HCT116 (cell line): ENCODE measurements at regions not wholly inside any gene's neighbourhood (a gene's known extent, or its start where the extent isn't known, plus 50 kb on each side); places are given as distances from the start of the nearest gene placed in this dataset.

Experiments
- ATAC-seq: fragments of 200-7000 bp; cut with Tn5 transposase; 2 replicates; pipeline ENCODE4 v1.9.1; 2020; ENCODE audit warnings: mild to moderate bottlenecking, moderate library complexity
- BruUV-seq: library from RNA; stranded (reverse); fragments of 400-500 nt; replicated peaks from 2 replicates; lab custom pipeline; 2021; lab: Mats Ljungman, UMichigan
- CTCF ChIA-PET: fragments of 300-600 bp; sonication (Branson Sonifier 250); formaldehyde crosslinking; loops from one replicate; lab custom pipeline; 2021; ENCODE audit warnings: antibody characterized with exemption; lab: Charles Lee
- POLR2A ChIA-PET: fragments of 300-600, 350-600 bp; sonication (Branson Sonifier 250); formaldehyde crosslinking; loops from one replicate; lab custom pipeline; 2021; ENCODE audit warnings: antibody characterized with exemption; lab: Charles Lee
- RAD21 ChIA-PET, 2 experiments: fragments of 300-600 bp; sonication (Branson Sonifier 250); formaldehyde crosslinking; loops; one replicate each; lab custom pipeline; 2023; ENCODE audit warnings: low total read pairs in 2 of 2; ENCODE audit not compliant: uncharacterized antibody in 2 of 2, unreplicated experiment in 2 of 2, low non-redundant PET in 1 of 2; lab: Charles Lee
- DNase-seq: peaks from one replicate; pipeline ENCODE4 v3.0.0-alpha.2; 2010; ENCODE audit warnings: low read depth, low spot score
- H2AFZ ChIP-seq: fragments of 200-600 bp; shearing (Covaris generic), sonication (generic); 2 replicates; pipeline ENCODE4 v1.6.1; 2017; ENCODE audit warnings: low read depth, mixed run types, mixed read lengths, antibody characterized with exemption, low read length; ENCODE audit not compliant: poor library complexity, severe bottlenecking
- H3K27ac ChIP-seq: 2 replicates; pipeline ENCODE4 v1.5.1; 2012; ENCODE audit warnings: low read depth, low read length
- H3K27me3 ChIP-seq: fragments of 200-600 bp; sonication (generic); 2 replicates; pipeline ENCODE4 v1.6.1; 2016; ENCODE audit warnings: mixed run types, low read length, mixed read lengths; ENCODE audit not compliant: insufficient read depth
- H3K36me3 ChIP-seq, 2 experiments: fragments of 200-500 bp in 1 of 2; fragments of 200-600 bp in 1 of 2; sonication (Bioruptor generic) in 1 of 2; sonication (generic) in 1 of 2; 2 replicates each; pipeline versions ENCODE4 v1.5.1 to v1.6.1; 2014 to 2016; ENCODE audit warnings: low read length in 2 of 2, inconsistent platforms in 1 of 2, mixed read lengths in 1 of 2, mixed run types in 1 of 2; ENCODE audit not compliant: insufficient read depth in 2 of 2, control insufficient read depth in 1 of 2
- H3K4me1 ChIP-seq, 2 experiments: fragments of 200-600 bp in 1 of 2; sonication (generic) in 1 of 2; 2 replicates each; pipeline versions ENCODE4 v1.5.1 to v1.6.1; 2012 to 2017; ENCODE audit warnings: low read length in 2 of 2, inconsistent platforms in 1 of 2, mild to moderate bottlenecking in 1 of 2, mixed read lengths in 1 of 2, mixed run types in 1 of 2, moderate library complexity in 1 of 2; ENCODE audit not compliant: insufficient read depth in 2 of 2, control insufficient read depth in 1 of 2
- H3K4me2 ChIP-seq: fragments of 200-600 bp; sonication (generic); 2 replicates; pipeline ENCODE4 v1.6.1; 2017; ENCODE audit warnings: mixed run types, low read length, mixed read lengths
- H3K4me3 ChIP-seq, 2 experiments: fragments of 200-600 bp in 1 of 2; sonication (generic) in 1 of 2; replicated peaks in 1 of 2; 2 replicates each; pipeline ENCODE4 v1.5.1; 2011 to 2016; ENCODE audit warnings: low read length in 2 of 2, control low read depth in 1 of 2, low read depth in 1 of 2, mild to moderate bottlenecking in 1 of 2, mixed read lengths in 1 of 2, mixed run types in 1 of 2
- H3K79me2 ChIP-seq: fragments of 200-600 bp; sonication (generic); 2 replicates; pipeline ENCODE4 v1.6.1; 2017; ENCODE audit warnings: mild to moderate bottlenecking, mixed run types, low read length, moderate library complexity, mixed read lengths; ENCODE audit not compliant: insufficient read depth
- H3K9ac ChIP-seq: fragments of 200-600 bp; sonication (generic); 2 replicates; pipeline ENCODE4 v1.6.1; 2016; ENCODE audit warnings: low read length, mixed read lengths
- H3K9me2 ChIP-seq: fragments of 200-600 bp; sonication (generic), shearing (Covaris generic); 2 replicates; pipeline ENCODE4 v1.6.1; 2017; ENCODE audit warnings: mixed run types, mild to moderate bottlenecking, moderate library complexity; ENCODE audit not compliant: insufficient read depth
- H3K9me3 ChIP-seq, 2 experiments: fragments of 200-500 bp in 1 of 2; fragments of 200-600 bp in 1 of 2; sonication (Bioruptor generic) in 1 of 2; sonication (generic) in 1 of 2; 2 replicates each; pipeline ENCODE4 v1.6.1; 2014 to 2017; ENCODE audit warnings: low read length in 2 of 2, mixed read lengths in 2 of 2, inconsistent platforms in 1 of 2, low read depth in 1 of 2, mild to moderate bottlenecking in 1 of 2, mixed run types in 1 of 2, moderate library complexity in 1 of 2; ENCODE audit not compliant: control insufficient read depth in 1 of 2, insufficient read depth in 1 of 2
- H4K20me1 ChIP-seq: fragments of 200-600 bp; sonication (generic), shearing (Covaris generic); 2 replicates; pipeline ENCODE4 v1.6.1; 2017; ENCODE audit warnings: mixed run types, mild to moderate bottlenecking, moderate library complexity; ENCODE audit not compliant: insufficient read depth
- EGR1 ChIP-seq: IDR thresholded peaks from 2 replicates; pipeline ENCODE4 v1.6.1; 2012; ENCODE audit warnings: low read depth
- EZH2 ChIP-seq: fragments of 200-600 bp; sonication (generic); IDR thresholded peaks from 2 replicates; pipeline ENCODE4 v1.6.1; 2017; ENCODE audit warnings: antibody characterized with exemption, mixed run types
- EZH2phosphoT487 ChIP-seq: fragments of 200-600 bp; IDR thresholded peaks from 2 replicates; pipeline ENCODE4 v1.6.1; 2018; ENCODE audit warnings: antibody characterized with exemption, borderline replicate concordance
- JUND ChIP-seq: IDR thresholded peaks from 2 replicates; pipeline ENCODE4 v1.6.1; 2012
- MAX ChIP-seq: IDR thresholded peaks from 2 replicates; pipeline ENCODE4 v1.6.1; 2012
- RAD21 ChIP-seq: IDR thresholded peaks from 2 replicates; pipeline ENCODE4 v1.6.1; 2012; ENCODE audit warnings: low read depth, mild to moderate bottlenecking
- REST ChIP-seq: IDR thresholded peaks from 2 replicates; pipeline ENCODE4 v1.6.1; 2012; ENCODE audit warnings: low read depth
- SP1 ChIP-seq: IDR thresholded peaks from 2 replicates; pipeline ENCODE4 v1.6.1; 2012; ENCODE audit warnings: low read depth
- YY1 ChIP-seq: IDR thresholded peaks from 2 replicates; pipeline ENCODE4 v1.6.1; 2011; ENCODE audit warnings: low read length, low read depth, moderate library complexity, mild to moderate bottlenecking; ENCODE audit not compliant: insufficient replicate concordance; ENCODE audit errors: extremely low read depth
- ZBTB33 ChIP-seq: IDR thresholded peaks from 2 replicates; pipeline ENCODE4 v1.6.1; 2011; ENCODE audit warnings: mild to moderate bottlenecking, low read length, moderate library complexity; ENCODE audit not compliant: insufficient replicate concordance; ENCODE audit errors: extremely low read depth
- ZNF274 ChIP-seq: fragments of 200-500 bp; sonication (Bioruptor generic); IDR thresholded peaks from 2 replicates; pipeline ENCODE4 v1.6.1; 2014; ENCODE audit warnings: mild to moderate bottlenecking, low read depth, low read length, inconsistent platforms
- intact Hi-C: fragments of 100-400 bp; cut with micrococcal nuclease; formaldehyde crosslinking; loops from 2 replicates; pipeline ENCODE4 v1.10.0; 2022

GRCh38 chr5:165321912-165322311 is 1816.5 kb downstream of the MAT2B start:
- DNase-seq (no peak), ATAC-seq (no peak)
- Histone ChIP-seq H3K27me3 (no peaks in the 10 kb centered on the region), H3K27ac (no peak overlapping the region), H4K20me1 (no peaks in the 10 kb centered on the region), H3K4me3 (no peak overlapping the region), H3K36me3 (no peaks in the 10 kb centered on the region), H3K79me2 (no peaks in the 10 kb centered on the region), H3K9me2 (no peaks in the 10 kb centered on the region), H3K4me2 (no peak overlapping the region), H2AFZ (no peak overlapping the region), H3K9ac (no peak overlapping the region), H3K4me1 (no peaks in the 10 kb centered on the region), H3K9me3 (peaks cover 5 to 9% of the 10 kb centered on the region in 2 experiments; a peak in 2 of 4 replicates)
- CTCF ChIA-PET = no interaction called here
- no TSS peak for BruUV-seq
- intact Hi-C loops = no loop called here
- RAD21 ChIA-PET = no interaction called here
- POLR2A ChIA-PET = no interaction called here
- TF ChIP-seq ZBTB33 (no peak), JUND (no peak), SP1 (no peak), YY1 (no peak), EGR1 (no peak), EZH2 (no peak), EZH2phosphoT487 (no peak), RAD21 (no peak), ZNF274 (no peak), REST (no peak), MAX (no peak)
